GM18907 (cell line): ENCODE measurements at regions not wholly inside any gene's neighbourhood (a gene's known extent, or its start where the extent isn't known, plus 50 kb on each side); places are given as distances from the start of the nearest gene placed in this dataset.

ENCODE experiments used
- ATAC-seq: cut with Tn5 transposase; IDR thresholded peaks from one replicate; pipeline ENCODE4 v1.9.1; 2021; ENCODE audit warnings: mild to moderate bottlenecking, moderate library complexity; ENCODE audit not compliant: unreplicated experiment

- no peak for ATAC-seq
These were observed 816.3 kb upstream of the HS3ST1 start for GRCh38 chr4:12244973-12245372.

- ATAC-seq, result no peak
These were observed 813.7 kb upstream of the HS3ST1 start for GRCh38 chr4:12242354-12242753.

GRCh38 chr4:12239897-12240636 lies 811.4 kb upstream of the HS3ST1 start:
- ATAC-seq, result no peak

- no peak for ATAC-seq
These were observed 802.4 kb upstream of the HS3ST1 start for GRCh38 chr4:12231098-12231497.

DNA sequence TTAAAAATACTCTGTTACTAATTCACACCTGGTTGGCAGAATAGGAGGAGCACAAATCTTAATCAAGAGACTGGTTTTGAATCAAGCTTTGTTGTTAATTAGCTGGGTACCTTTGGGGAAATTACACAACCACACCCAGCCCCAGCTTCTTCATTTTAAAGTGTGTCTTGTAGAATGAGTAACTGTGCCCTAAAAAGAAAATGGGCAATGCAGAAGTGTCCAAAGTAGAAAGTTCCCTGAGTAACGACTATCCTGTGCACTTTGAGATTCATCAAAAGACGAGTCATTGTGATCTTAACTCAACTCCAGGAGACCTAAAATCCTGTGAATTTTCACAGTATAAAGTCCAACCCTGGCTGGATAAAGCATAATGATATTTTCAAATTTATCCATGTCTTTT lies 792.3 kb upstream of the HS3ST1 start:
- no peak for ATAC-seq

DNA sequence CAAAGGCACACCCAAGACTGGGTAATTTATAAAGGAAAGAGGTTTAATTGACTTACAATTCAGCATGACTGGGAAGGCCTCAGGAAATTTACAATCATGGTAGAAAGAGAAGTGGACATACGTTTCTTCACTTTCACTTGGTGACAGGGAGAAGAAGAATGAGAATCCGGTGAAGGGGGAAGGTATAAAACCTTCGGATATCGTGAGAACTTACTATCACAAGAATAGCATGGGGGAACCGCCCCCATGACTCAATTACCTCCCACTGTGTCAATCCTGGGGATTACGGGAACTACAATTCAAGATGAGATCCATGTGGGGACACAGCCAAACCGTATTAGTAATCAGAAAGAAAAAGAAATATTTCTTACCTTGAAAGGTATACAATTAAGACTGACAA lies 782.9 kb upstream of the HS3ST1 start:
- no peak for ATAC-seq

DNA sequence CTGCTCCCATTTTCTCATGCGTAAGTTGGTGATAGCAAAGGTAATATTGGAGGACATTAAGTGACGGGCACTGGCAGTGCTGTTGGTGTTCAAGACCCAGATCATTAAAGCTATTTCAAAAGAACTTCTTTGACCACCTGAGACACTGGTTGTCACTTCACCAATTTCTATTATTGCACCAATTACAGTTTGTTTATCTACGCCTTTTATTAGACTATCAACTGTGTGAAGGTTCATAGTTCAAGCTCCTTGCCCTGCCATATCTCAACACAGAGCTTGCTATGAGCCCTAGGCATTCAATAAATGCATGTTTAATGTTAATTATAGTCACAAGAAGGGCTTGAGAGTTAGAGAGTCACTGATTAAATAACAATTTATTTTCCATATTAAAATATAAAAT lies 778.7 kb upstream of the HS3ST1 start:
- ATAC-seq, result no peak

- ATAC-seq, result no peak
These were observed 777.4 kb upstream of the HS3ST1 start for GRCh38 chr4:12206091-12206490.

DNA sequence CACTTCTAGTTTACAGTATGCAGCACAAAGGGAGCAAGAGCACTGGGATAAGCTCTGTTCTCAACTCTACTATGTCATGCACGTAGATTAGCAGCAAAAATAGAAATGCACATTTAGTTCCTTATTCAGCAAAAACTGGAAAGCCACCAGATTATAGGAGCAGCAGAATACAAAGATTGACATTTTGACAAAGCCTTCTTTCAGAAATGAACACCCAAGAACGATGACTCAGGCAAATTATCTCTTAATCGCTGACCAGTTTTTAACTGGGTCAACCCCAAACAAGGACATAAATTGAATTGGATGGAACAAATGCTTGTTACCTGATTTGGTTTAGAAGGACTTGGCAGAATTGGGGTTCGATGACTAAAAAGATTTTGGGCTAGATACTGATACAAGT lies 775.3 kb upstream of the HS3ST1 start:
- ATAC-seq, result no peak

- ATAC-seq, result no peak
These were observed 771.5 kb upstream of the HS3ST1 start for GRCh38 chr4:12200226-12200625.

DNA sequence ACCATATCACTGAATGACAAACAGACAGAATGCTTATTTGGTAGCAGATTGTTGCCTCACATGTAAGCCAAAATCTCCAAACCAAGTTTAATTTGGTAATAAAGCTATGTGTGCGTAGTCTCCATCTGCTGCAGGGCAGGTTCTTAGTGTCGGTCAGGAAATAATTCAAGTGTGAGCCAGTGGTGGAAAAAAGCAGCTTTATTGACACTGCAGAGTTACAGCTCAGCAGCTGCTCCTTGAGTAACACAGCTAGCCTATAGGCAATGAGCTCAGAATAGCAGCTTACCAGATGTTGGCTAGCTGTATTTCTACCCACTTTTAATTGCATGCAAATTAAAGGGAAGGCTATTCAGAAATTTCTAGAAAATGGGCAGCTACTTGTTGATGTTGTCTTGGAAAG lies 757.8 kb upstream of the HS3ST1 start:
- ATAC-seq, result no peak

- no peak for ATAC-seq
These were observed 750.2 kb upstream of the HS3ST1 start for GRCh38 chr4:12178614-12179610.

DNA sequence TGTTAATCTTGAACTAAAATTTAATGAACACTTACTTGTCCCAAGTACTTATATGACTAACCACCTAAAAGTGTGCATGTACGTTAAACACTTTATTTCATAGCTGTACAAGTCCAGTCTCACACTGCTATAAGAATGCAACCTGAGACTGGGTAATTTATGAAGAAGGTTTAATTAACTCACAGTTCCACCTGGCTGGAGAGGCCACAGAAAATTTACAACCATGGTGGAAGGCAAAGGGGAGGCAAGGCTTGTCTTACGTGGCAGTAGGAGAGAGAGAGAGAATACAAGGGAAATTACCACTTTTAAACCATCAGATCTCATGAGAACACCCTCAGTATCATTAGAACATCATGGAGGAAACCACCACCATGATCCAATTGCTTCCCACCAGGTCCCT lies 748.7 kb upstream of the HS3ST1 start:
- ATAC-seq, result no peak

- no peak for ATAC-seq
These were observed 744.8 kb upstream of the HS3ST1 start for GRCh38 chr4:12173496-12173895.

DNA sequence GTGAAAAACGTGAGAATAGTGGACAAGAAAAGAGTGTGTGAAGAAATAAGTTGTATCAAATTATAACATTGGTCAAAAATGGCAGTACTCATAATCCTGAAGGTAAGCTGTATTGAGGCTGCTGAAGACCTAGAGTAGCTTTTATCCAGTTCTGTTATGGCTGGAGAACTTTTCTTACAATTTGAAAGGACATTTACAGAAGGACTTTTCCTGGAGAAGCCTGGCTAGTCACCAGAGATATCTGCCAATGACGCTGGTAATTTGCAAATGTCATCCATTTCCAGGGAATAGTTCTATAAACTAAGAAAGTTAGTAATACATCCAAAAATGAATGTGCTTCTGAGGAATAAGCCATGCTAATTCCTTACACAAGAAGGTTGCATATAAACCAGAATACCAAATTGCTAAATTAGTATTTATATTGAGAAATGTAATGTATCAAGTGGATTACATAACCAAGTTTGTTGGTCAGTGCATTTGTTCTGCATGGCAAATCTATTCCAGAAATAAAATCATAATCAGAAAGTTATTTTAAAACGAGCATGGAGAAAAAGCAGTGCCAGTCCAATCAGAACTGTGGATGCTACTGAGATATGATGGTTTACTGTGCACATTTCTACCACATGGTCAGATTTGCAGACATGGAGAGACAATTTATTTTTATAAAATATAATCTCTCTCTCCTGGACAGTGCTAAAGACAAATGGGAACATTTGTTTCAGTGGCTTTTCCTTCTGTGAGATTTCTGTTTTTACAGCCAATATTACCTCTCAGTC lies 743.7 kb upstream of the HS3ST1 start:
- ATAC-seq, result no peak

DNA sequence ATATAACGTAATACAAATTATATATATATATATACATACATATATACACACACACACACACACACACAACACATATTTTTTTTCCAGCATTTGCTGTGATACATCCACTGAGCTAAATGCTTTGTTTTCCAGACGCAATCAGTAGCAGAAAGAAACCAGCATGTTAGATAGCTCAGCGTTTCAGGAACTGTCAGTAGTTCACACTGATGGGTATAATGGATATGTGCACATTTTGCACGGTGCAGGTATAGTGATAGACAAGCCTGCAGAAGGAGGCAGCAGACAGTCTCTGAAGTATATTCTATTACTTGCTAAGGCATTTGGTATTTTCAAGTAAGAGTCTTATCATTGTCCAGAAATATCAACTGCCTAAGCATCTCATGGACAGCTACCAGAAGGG lies 741.6 kb upstream of the HS3ST1 start:
- ATAC-seq, result no peak

DNA sequence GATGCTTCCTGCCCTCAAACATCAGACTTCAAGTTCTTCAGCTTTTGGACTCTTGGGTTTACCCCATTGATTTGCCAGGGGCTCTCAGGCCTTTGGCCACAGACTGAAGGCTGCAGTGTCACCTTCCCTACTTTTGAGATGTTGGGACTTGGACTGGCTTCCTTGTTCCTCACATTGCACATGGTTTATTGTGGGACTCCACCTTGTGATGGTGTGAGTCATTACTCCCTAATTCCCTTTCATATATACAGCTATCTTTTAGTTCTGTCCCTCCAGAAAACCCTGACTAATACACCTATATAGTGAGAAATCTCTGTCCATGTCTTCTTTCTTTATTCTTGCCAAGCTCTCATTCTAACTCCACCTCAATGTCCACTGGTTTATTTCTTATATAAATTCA lies 736.9 kb upstream of the HS3ST1 start:
- ATAC-seq, result no peak

- no peak for ATAC-seq
These were observed 717.6 kb upstream of the HS3ST1 start for GRCh38 chr4:12146339-12146738.

DNA sequence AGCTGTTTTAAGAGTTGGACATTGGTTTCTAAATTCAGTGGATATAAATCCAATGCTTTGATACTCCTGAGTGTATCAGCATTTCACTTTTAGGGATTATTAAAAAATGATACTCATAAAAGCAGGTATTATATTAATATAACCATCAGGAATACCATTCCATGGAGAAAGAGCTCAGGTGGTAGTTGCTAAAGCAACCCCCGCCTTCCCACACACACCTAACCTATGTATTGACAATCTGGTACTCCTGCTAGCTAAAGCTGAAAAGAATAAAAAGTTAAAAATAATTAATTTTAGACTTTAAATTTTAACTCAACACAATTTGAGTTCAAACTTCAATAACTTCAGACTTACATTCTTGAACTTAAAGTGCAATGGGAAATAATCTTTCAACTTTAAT lies 717.1 kb upstream of the HS3ST1 start:
- ATAC-seq, result no peak

GRCh38 chr4:12145106-12145505 lies 716.4 kb upstream of the HS3ST1 start:
- ATAC-seq, result no peak

- no peak for ATAC-seq
These were observed 715.4 kb upstream of the HS3ST1 start for GRCh38 chr4:12144051-12144450.
